HG03354 (cell line): ENCODE measurements at regions not wholly inside any gene's neighbourhood (a gene's known extent, or its start where the extent isn't known, plus 50 kb on each side); places are given as distances from the start of the nearest gene placed in this dataset.

Experiments
- ATAC-seq: cut with Tn5 transposase; IDR thresholded peaks from one replicate; pipeline ENCODE4 v1.9.1; 2021; ENCODE audit warnings: mild to moderate bottlenecking; ENCODE audit not compliant: unreplicated experiment, poor library complexity, severe bottlenecking

DNA sequence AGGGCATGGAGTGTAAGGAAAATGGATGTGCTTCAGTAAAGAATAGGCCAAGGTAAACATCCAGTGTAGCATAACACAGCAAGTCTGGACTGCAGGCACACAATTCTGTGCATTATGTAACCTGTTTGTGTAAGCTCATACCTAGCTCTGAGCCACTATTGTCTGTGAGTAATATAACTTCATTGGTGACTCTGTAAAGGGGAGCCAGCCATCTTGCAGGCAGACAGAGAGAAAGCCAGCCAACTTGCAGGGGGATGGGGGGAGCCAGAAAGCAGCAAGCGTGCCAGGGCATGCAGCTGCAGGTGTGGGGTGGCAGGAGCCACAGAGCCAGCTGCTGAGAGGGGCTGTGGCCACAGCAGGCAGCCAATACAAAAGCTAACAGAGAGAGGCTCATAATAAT lies 449.2 kb downstream of the IPMK start:
- ATAC-seq: no peak

DNA sequence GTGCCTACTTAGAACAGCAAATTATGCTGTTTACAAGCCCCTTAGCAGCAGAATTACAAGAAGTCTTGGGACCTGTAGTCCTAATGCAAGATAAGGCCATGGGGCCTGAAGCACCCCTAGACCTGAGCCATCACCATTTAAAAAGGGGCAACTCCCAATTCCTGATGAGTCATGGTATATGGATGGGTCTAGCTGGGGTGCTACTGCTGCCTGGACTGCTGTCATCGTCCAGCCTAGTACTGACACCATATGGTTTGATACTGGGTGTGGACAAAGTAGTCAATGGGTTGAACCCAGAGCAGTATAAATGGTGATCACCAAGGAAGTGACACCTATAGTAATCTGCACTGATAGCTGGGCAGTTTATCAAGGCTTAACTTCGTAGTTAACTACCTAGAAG lies 450.0 kb downstream of the IPMK start:
- no peak for ATAC-seq

DNA sequence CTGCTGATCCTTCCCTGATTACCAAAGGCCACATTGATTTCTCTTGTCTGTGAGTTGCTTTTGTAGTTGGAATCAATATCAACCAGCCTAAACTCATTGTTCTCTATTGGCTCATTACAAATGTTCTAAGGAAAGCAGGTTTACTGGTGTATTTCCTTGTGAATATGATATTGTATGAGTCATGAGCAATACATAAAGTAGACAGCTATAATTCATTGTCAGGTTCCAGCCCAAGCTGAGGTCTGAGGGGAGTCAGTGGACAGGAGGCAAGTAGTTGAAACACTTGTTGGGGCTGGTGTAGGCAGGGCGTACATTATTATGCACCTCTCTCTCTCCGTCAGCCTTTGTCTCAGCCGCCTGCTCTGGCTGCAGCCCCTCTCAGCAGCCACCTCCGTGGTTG lies 451.7 kb downstream of the IPMK start:
- ATAC-seq: no peak

DNA sequence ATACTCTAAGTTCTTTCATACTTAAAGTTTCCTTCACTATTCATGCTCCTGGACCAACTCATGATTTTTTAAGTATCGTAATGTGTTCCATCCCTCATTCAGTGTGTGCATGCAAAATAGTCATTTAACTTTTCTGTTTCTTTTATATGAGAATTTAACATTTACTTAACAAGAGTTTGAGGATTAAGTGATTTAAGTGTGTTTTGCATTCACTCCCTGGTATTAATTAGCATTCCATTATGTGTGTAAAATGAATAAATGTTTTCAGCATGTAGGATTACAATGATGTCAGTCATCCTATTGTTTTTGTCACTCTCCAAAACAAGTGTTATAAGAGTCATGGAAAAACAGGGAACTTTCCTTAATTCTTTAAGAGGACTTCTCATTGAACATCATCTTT lies 457.7 kb downstream of the IPMK start:
- ATAC-seq: no peak

DNA sequence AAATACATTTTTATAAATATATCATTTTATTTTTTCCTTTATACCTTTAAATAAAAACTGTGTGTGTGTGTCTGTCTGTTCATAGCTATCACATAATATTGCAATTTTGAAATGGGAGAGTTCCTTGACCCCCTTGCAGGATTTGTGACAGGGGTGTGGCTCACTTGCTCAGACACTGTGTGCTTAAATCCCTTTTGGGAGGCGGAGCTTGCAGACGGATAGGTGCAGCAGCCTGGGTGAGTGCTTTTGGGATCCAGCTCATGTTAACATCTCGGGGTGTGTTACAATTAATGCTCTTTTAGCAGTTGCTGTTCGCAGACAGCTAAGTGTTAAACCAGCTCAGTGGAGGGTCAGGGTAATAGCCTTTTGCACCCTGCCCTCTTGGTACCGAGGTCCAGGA lies 459.8 kb downstream of the IPMK start:
- no peak for ATAC-seq

DNA sequence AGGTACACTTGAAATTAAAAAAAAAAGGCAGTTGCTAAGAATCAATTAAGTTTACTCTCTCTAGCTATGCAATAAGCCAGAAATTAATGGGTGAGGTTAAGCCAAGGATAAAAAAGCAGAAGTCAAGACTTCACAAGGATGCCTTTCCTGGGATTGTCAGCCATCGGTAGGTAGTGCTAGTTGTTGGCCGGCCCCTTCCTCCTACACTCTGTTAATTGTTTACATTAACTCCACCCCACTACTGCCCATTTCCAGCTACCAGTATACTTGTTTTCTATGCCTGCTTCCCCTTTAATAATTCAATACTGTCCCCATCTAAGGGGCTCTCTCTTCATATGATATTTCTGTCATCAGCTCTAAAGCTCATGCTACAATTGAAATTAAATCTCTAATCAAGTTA lies 461.0 kb downstream of the IPMK start:
- no peak for ATAC-seq

DNA sequence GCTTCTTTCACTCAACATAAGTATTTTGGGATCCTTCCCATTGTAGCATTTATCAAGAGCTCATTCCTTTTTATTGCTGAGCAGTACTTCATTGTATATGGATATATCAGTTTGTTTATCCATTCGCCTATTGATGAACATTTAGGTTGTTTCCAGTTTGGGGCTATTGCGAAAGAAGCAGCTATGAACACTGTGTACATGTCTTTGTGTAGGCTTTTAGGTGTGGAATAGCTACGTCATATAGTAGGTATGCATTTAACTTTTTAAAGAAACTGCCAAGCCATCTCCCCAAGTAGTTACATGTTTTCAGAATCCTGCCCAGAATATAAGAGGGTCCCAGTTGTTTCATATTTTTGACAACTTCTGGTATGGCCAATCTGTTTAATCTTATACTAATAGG lies 468.1 kb downstream of the IPMK start:
- ATAC-seq: no peak

DNA sequence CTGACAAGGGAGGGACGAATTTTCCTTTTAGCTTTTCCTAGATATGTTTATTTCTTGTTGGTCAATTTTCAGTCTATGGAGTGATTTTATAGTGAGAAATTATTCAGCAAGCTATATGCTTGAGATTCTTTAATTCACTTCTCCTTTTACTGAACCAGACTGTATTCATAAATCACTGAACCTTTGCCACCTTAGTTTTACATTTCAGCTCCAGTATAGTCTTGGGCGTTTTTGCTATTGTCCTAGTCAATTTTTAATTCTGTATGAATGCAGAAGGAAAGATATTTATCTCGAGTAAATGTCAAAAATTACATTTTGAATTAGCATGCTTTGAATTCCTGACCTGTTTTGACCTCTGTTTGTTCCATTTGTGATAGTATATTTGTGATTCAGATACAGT lies 468.9 kb downstream of the IPMK start:
- no peak for ATAC-seq

DNA sequence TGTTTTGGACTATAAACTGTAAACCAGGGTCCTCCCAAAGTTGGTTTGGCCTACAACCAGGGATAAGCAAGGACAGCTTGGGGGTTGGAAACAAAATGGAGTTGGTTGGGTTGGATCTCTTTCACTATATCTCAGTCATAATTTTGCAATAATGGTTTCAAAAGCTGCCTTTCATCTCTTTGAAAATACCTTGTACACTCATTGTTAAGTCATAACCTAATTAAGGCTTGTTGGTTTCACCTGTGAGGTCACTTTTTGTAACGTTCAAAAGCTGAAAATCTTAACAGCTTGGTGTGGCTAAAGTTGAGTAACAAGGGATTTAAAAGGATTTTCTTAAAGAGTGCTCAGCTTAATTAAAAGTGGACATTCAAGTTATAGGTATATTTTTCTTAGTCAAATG lies 476.1 kb downstream of the IPMK start:
- no peak for ATAC-seq

DNA sequence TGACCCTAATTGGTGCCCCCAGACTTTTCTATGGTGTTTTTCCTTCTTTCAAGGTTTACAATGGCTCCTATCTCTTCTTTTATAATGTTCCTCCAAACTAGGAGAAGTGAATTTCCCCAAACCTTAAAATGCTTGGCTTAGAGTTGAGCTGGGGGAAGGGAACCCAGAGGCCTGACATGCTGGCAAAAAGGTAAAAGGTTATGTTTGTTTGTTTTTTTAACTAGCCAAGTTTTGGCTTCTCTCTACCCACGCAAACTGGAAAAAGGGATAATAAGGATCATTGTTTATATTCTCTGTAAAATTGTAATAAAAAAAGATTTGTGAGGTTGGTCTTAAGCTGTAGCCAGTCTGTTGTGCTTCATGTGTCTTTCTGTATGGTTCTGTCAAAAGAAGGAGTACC lies 477.0 kb downstream of the IPMK start:
- ATAC-seq: no peak

DNA sequence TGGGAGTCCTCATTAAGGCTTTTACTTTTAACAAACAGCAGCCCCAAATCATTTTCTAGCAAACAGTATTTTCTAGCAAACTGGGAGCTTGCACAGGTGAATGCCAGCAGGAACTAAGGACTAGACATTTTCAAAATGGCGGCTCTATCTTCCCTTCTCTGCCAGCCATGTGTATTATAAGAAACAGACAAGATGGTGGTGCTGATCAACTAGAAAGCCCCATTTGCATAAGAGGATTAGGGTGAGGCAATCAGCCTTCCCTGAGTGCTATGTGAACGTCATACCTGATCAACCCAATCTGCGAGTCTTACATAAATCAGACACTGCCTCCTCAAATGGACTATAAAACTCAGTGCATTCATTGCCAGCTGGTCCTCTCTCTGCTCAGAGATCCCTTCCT lies 479.6 kb downstream of the IPMK start:
- ATAC-seq: no peak

DNA sequence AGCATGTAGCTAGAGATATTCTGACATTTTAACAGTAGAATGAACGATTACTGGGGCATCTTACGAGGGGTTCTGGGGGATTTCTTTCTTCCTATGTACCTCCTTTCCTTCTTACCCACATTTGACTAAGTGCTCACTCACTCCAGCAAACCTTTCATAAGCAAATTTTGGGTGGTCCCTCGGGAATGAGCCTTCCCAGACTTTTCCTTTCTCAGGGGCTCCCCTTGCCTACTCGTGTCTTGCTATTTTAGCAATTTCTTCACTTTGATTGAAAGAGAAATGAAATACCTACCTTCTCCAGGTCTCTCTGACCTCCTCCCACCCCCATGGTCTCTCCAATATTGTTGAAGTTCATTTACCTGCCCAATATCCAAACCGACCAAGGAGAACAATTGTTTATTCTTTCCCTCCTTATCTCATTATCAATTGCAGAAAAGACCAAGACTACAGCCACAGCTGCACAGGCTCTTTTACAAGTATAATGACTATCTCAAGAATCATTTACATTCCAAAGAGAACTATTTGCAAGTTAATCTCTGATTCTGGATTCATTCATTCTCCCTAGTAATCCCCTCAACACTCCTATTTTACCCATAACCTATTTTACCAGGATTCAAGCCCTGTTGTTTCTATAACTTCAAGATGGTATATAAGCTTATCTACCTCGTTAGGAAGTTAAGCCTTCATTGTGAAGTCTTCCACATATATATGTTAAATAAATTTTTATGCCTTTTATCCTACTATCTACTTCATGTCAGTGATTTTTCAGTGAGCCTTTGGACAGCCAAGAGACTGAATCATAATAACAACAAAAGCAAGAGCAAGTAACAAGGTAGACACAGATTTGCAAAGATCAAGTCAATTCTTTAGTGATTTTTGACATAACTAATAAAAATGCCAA lies 480.6 kb downstream of the IPMK start:
- ATAC-seq: no peak

DNA sequence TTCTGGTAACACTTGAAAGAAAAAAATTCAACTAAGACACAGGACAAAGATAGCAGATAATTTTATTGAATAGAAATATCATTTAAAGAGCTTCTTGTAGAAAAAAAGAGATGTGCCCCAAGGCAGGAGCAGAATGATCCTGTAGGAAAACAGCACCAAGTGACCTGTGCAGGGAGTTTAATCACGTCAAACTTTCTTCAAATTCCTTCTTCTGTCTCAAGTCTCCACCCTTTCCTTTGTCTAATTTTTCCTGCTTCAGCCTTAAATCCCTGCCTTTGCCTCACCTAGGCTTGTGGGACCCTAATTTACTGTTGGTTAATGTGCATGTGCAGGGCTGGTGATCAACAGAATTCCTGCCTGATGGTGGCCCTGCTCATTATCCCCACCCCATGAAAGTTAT lies 481.4 kb downstream of the IPMK start:
- ATAC-seq: no peak

DNA sequence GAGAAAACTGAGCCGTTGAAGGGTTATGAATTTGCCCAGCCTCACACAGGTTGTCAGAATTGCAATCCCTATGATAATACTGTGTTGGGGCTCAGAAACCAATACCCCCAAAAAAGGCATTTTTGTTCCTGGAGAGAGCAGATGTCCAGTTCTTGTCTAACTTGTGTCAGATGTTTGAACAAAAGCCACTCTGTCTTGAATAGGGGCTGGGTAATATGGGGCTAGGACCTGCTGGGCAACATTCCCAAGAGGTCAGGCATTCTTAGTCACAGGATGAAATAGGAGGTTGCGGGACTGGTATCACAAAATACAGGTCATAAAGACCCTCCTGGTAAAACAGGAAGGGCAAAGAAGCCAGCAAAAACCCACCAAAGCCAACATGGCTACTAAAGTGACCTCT lies 482.1 kb downstream of the IPMK start:
- ATAC-seq: no peak

DNA sequence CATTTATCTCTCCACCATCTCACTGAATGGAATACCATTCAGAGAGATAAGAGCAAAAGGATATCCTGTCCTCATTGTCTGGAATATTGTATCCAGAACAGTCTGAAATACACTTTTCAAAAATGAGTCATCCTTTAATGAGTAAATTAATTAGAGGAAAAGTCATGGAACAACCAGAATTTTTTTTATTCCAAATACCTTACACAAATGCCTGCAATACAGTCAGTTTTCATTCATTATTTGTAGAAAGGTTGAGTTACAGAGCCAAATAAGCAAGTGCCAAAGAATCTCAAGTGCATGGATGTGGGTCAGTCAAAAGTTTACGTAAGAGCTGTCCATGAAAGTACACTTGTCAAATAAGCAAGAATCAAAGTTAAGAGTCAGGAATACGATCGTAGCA lies 482.6 kb downstream of the IPMK start:
- no peak for ATAC-seq

DNA sequence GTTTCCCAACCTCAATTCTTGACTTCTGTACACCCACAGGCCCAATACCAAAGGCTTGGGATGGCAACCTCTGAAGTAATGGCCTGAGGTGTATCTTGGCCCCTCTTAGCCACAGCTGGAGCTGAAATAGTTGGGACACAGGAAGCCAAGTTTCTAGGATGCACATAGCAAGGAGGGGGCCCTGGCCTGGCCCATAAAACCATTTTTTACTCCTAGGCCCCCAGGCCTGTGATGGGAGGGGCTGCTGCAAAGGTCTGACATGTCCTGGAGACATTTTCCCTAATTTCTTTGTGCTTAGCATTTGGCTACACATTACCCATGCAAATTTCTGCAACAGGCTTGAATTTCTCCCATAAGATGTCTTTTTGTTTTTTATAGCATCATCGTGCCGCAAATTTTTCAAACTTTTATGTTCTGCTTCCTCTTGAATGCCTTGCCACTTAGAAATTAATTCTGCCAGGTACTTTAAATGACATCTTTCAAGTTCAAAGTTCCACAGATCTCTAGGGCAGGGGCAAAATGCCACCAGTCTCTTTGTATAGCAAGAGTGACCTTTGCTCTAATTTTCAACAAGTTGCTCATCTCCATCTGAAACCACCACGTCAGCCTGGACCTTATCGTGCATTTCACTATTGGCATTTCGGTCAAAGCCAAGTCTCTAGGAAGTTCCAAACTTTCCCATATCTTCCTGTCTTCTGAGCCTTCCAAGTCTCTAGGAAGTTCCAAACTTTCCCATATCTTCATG lies 490.8 kb downstream of the IPMK start:
- ATAC-seq: no peak

DNA sequence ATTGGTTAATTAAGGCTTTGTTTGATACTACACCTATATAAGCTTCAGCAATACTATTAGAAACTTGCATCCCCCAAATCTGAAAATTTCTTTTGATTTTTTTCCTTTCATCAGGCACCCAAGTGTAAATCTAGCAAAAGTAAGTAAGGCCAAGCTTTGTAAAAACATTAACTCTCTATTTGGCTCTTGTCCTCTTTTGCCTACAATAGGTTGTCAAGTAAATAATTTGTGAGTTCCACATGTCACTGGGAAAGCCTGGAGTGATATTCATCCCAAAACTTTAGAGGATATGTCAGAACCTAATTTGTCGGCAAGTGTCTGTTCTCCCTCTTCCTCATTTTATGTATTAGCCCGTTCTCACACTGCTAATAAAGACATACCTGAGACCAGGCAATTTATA lies 492.4 kb downstream of the IPMK start:
- ATAC-seq: no peak

DNA sequence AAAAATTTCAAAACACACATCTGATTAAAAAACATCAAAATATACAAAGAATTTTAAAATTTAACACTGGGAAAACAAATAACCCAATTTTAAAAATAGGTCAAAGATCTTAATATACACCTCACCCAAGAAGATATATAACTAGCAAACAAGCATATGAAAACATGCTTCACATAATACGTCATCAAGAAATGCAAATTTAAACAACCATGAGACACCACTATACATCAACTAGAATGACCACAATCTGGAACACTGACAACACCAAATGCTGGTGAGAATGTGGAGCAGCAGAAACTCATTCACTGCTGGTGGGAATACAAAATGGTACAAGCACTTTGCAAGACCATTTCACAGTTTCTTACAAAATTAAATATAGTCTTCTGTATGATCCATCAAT lies 498.4 kb downstream of the IPMK start:
- no peak for ATAC-seq

DNA sequence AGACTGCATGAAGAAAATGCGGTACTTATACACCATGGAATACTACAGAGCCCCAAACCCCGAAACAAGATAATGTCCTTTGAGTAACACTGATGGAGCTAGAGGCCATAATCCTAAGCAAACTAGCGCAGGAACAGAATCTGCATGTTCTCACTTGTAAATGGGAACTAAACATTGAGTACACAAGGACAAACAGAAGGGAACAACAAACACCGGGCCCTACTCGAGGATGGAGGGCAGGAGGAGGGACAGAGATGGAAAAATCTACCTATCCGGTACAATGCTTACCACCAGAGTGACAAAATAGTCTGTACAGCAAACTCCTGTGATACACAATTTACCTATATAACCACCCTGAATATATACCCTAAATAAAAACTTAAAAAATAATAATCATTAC lies 507.9 kb downstream of the IPMK start:
- no peak for ATAC-seq

DNA sequence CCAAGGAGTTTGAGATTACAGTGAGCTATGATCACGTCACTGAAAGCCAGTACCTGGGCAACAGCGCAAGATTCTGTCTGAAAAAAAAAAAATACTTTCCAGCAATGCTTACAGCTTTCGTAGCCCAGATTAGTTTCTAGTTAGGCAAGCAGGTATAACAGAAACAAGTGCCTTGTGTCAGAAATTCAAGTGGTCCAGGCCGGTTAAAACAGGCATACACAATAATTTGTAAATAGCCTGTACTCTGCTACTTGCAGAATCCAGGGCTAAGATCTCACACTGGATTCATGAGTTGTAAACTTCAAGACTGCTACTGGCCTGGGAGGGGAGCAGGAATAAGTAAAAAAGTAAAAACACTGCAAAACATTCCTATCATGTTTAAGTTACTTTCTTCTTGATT lies 512.9 kb downstream of the IPMK start:
- ATAC-seq: no peak

DNA sequence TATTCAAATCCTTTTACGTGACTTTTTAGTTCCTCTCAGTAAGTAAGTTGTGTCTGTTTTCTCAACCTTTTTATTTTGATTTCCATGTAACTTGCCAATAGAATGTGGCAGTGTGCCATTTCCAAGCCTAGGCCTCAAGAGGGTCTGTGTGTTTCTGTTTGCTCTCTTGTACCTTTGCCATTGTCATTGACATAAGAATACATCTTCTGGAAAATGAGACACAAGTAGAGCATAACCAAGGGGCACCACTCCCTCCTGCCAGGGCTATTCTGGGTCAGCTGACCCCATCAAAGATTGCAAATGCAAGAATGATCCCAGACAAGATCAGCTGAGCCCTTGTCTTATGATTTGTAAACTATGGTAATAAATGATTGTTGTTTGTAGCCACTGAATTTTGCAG lies 524.0 kb downstream of the IPMK start:
- no peak for ATAC-seq
